Colonic mucosa (tissue), 4 donors: ENCODE measurements at regions not wholly inside any gene's neighbourhood (a gene's known extent, or its start where the extent isn't known, plus 50 kb on each side); places are given as distances from the start of the nearest gene placed in this dataset.
"Not testable (repeated sequence)": the region's sequence is repeated elsewhere in the genome, so short reads cannot be mapped to it uniquely, and the experiment has no call there.

Experiments used
- DNase-seq: peaks from one replicate; pipeline ENCODE4 v3.0.0-alpha.2; 2020
- H3K27ac ChIP-seq: fragments of 200-600 bp; one replicate; pipeline ENCODE4 v1.8.0; 2021
- H3K27me3 ChIP-seq: fragments of 200-600 bp; one replicate; pipeline ENCODE4 v1.8.0; 2021
- H3K36me3 ChIP-seq: fragments of 200-600 bp; one replicate; pipeline ENCODE4 v1.8.0; 2021
- H3K4me1 ChIP-seq: fragments of 200-600 bp; one replicate; pipeline ENCODE4 v1.8.0; 2021; ENCODE audit warnings: mild to moderate bottlenecking
- H3K4me3 ChIP-seq: fragments of 200-600 bp; one replicate; pipeline ENCODE4 v1.8.0; 2021
- H3K9ac ChIP-seq, 2 donors: one replicate each; pipeline ENCODE4 v1.7.0; 2013; ENCODE audit warnings: control low read depth in 2 of 2, low read depth in 2 of 2, low read length in 2 of 2
- H3K9me3 ChIP-seq: fragments of 200-600 bp; one replicate; pipeline ENCODE4 v1.8.0; 2021
- intact Hi-C: fragments of 100-400 bp; cut with DNase I; formaldehyde crosslinking; loops from one replicate; pipeline ENCODE4 v1.14.1; 2022
- TF ChIP-seq, protein P1 (sequence below): fragments of 200-600 bp; IDR thresholded peaks from one replicate; pipeline ENCODE4 v1.8.0; 2022; ENCODE audit warnings: antibody characterized with exemption, mild to moderate bottlenecking
- donor health status: healthy.
- donor health status: DM: no; HTN: no; CAD: no.
- donor health status: DM: no; HTN: no; CAD: no.

DNA sequence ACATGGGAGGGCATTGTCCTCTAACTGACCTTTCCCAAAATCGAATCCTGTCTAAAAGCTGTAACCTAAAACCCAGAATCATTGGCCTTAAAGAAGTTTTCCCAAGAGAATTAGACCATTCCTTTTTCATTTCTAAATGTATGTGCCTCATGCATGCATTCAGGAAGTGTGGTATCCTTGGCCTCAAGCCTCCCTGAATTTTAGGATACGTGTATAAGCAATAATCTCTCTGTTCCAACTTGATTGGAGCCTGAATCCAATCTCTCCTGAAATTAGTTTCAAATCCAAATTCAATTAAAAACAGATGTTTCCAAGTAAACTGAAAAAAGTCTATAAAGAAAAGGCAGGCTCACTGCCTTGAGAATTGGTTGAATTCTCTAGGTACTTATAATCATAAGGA is 86.0 kb upstream of the VEPH1 start:
- Histone ChIP-seq H3K36me3 (no peaks in the 10 kb centered on the region), H3K27ac (no peak overlapping the region), H3K4me3 (no peak overlapping the region), H3K9ac (no peak overlapping the region), H3K27me3 (no peaks in the 10 kb centered on the region), H3K9me3 (no peaks in the 10 kb centered on the region), H3K4me1 (no peaks in the 10 kb centered on the region)
- no peak for DNase-seq
- TF ChIP-seq, protein P1, sequence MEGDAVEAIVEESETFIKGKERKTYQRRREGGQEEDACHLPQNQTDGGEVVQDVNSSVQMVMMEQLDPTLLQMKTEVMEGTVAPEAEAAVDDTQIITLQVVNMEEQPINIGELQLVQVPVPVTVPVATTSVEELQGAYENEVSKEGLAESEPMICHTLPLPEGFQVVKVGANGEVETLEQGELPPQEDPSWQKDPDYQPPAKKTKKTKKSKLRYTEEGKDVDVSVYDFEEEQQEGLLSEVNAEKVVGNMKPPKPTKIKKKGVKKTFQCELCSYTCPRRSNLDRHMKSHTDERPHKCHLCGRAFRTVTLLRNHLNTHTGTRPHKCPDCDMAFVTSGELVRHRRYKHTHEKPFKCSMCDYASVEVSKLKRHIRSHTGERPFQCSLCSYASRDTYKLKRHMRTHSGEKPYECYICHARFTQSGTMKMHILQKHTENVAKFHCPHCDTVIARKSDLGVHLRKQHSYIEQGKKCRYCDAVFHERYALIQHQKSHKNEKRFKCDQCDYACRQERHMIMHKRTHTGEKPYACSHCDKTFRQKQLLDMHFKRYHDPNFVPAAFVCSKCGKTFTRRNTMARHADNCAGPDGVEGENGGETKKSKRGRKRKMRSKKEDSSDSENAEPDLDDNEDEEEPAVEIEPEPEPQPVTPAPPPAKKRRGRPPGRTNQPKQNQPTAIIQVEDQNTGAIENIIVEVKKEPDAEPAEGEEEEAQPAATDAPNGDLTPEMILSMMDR: no peak
- intact Hi-C loops: no loop called here

DNA sequence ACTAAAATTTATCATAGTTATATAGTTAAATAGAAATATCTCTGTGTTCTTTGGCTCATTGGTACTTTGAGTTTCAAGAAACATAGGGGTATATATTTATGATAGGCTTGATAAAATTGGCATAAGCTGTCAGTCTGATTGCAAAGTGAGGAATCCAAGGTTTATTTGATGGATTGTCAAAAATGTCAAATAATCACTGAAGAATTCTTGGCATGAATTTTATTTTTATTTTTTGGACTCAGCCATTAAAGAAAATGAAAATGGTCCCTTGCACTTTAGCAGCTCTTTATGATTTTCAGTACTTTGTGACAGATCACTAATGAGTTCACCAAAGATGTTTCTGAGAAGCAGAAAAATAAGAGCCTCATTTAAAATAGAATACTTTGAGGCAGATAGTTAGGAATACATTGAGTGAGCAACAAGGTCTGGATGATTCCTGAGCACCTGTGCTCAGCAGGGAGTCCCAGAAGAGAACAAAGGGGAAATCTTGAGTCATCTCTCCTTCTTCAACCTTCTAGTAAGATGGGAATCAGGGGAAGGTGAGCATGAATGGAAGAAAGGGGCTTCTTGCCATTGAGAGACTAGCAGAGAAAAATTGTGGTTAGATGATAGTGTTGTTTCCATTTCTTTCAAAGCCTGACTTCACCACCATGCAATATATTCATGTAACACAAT is 85.3 kb upstream of the VEPH1 start:
- no peaks in the 10 kb centered on the region for H3K4me1 ChIP-seq
- H3K27me3 ChIP-seq: no peaks in the 10 kb centered on the region
- intact Hi-C loops: no loop called here
- no peak overlapping the region for H3K4me3 ChIP-seq
- H3K27ac ChIP-seq: no peak overlapping the region
- TF ChIP-seq, protein P1: no peak
- no peak for DNase-seq
- H3K36me3 ChIP-seq: no peaks in the 10 kb centered on the region
- no peak overlapping the region for H3K9ac ChIP-seq
- H3K9me3 ChIP-seq: no peaks in the 10 kb centered on the region

DNA sequence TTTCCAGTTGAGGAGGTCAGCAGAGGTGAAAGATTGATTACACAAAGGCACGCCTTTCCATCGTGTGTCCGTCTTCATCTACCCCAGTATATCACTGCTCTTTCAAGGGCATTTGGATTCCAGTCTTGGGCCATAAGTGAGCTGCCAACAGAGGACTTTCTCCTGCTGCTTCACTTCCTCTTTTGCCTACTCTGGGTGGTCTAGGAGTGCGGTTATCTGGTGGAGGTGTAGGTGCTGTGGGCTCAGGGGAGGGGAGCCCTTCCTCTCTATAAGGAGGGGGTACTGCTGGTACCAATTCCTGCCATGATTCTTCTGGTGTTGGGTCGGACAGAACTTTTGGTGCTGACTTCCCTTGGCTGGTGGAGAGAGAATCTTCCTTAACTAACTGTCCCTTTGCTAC is 83.1 kb upstream of the VEPH1 start:
- Histone ChIP-seq H3K9ac (no peak overlapping the region), H3K27me3 (no peaks in the 10 kb centered on the region), H3K4me3 (no peak overlapping the region), H3K4me1 (no peaks in the 10 kb centered on the region), H3K27ac (no peak overlapping the region), H3K9me3 (no peaks in the 10 kb centered on the region), H3K36me3 (no peaks in the 10 kb centered on the region)
- no peak for DNase-seq
- intact Hi-C loops: no loop called here
- TF ChIP-seq, protein P1: no peak

DNA sequence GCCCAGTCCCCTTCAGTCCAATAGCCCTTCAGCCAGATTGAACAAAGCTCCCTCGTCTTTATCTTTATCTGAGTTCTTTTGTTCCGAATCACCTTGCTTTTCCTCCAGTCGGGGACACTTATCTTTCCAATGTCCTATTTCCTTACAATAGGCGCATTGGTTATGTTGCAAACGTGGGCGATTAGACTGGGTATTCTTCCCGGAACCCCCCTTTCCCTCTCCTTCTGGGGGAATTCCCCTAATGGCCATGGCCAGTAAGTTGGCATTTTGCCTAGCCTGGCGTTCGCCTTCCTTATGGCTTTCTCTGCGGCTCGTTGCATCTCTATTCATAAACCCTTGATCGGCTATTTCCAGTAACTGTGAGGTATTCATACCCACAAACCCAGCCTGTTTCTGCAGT is 82.2 kb upstream of the VEPH1 start:
- H3K9me3 ChIP-seq: no peaks in the 10 kb centered on the region

DNA sequence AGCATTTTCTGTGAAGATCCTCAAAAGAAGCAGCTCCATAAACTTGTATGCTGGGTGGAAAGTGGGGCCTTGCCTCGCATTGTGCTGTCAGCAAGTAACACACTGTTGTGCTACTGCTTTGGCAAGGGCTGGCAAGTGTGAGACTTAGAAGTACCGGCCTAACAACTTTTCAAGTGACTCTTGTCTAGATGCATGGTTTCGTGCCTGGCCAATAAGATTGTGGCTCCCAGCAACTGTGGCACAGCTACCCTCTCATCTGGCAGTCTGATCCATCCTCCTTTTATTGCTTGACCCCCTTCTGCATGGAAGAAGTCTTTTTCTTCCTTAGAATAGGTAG is 79.4 kb upstream of the VEPH1 start:
- no peaks in the 10 kb centered on the region for H3K9me3 ChIP-seq
- H3K36me3 ChIP-seq: no peaks in the 10 kb centered on the region
- no peak overlapping the region for H3K4me3 ChIP-seq
- TF ChIP-seq, protein P1: no peak
- no peak overlapping the region for H3K9ac ChIP-seq
- no peaks in the 10 kb centered on the region for H3K27me3 ChIP-seq
- intact Hi-C loops: no loop called here
- H3K4me1 ChIP-seq: no peaks in the 10 kb centered on the region
- no peak overlapping the region for H3K27ac ChIP-seq
- DNase-seq: no peak

More for the DNA sequence above, 82.2 kb upstream of the VEPH1 start:
- DNase-seq: no peak
- TF ChIP-seq, protein P1: no peak
- Histone ChIP-seq H3K4me3 (no peak overlapping the region), H3K27me3 (no peaks in the 10 kb centered on the region), H3K27ac (no peak overlapping the region), H3K36me3 (no peaks in the 10 kb centered on the region), H3K9ac (no peak overlapping the region), H3K4me1 (no peaks in the 10 kb centered on the region)
- intact Hi-C loops: no loop called here

DNA sequence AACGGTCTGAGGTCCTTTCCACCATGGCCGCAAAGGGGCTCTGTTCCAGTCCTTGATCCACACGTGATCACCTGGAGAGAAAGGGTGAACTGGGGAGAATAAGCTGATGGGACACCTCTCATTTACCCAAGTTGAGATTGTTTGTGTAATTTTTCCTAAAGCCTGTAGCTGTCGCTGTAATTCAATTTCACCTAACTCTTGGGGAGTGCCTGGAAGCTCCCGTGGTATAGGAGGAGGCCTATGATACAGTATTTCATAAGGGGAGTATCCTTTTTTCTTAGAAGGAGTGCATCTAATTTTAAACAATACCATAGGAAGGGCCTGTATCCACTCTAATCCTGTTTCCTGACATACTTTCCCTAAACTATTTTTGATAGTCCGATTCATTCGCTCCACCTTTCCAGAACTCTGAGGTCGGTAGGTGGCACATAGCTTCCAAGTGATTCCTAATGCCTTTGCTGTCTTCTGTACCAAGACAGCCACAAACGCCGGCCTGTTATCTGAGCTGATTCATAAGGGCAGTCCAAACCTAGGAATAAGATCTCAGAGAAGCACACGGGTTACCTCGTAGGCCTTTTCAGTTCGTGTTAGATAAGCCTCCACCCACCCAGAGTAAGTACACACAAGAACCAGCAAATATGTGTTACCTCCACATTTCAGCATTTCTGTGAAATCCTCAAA is 78.9 kb upstream of the VEPH1 start:
- DNase-seq, H3K27ac ChIP-seq, H3K4me1 ChIP-seq, intact Hi-C loops, H3K9me3 ChIP-seq, H3K9ac ChIP-seq, H3K4me3 ChIP-seq, H3K27me3 ChIP-seq, H3K36me3 ChIP-seq: not testable (repeated sequence)
